Ovary (tissue), 3 donors: ENCODE measurements at regions not wholly inside any gene's neighbourhood (a gene's known extent, or its start where the extent isn't known, plus 50 kb on each side); places are given as distances from the start of the nearest gene placed in this dataset.

ENCODE experiments used
- EP300 ChIP-seq: sonication (generic); formaldehyde crosslinking; IDR thresholded peaks from one replicate; pipeline ENCODE4 v1.6.1; 2017; ENCODE audit warnings: antibody characterized with exemption
- TF ChIP-seq, protein P1 (sequence below), 3 donors: fragments of 450-650 bp in 2 of 3; fragments of 200-600 bp in 1 of 3; IDR thresholded peaks; one replicate each; pipeline versions ENCODE4 v1.5.1 to v1.8.0; 2016 to 2022; ENCODE audit warnings: antibody characterized with exemption in 3 of 3, mild to moderate bottlenecking in 1 of 3
- donor health status: DM: no; HTN: no; CAD: no.

DNA sequence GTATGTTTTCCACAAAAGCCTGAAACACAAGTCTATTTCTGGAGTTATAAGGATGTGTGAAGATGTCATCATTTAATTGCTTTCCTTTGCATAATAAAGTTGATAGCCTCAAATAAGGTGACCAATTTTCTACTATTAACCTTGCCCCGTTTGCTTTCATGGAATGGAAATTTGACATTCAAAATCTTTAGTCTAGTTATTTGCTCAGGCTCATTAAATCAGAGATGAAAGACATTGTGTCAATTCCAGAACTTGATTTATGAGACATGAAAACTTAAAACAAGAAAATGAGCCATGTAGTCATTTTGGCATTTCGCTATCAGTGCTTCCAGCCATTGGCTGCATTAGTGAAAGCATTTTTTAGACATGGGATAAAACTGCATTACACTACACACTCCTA, 91.5 kb upstream of the ZSWIM2 start:
- TF ChIP-seq, protein P1, sequence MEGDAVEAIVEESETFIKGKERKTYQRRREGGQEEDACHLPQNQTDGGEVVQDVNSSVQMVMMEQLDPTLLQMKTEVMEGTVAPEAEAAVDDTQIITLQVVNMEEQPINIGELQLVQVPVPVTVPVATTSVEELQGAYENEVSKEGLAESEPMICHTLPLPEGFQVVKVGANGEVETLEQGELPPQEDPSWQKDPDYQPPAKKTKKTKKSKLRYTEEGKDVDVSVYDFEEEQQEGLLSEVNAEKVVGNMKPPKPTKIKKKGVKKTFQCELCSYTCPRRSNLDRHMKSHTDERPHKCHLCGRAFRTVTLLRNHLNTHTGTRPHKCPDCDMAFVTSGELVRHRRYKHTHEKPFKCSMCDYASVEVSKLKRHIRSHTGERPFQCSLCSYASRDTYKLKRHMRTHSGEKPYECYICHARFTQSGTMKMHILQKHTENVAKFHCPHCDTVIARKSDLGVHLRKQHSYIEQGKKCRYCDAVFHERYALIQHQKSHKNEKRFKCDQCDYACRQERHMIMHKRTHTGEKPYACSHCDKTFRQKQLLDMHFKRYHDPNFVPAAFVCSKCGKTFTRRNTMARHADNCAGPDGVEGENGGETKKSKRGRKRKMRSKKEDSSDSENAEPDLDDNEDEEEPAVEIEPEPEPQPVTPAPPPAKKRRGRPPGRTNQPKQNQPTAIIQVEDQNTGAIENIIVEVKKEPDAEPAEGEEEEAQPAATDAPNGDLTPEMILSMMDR (IDR thresholded peaks at IDR 0.05) = no peak
- no peak for TF ChIP-seq EP300
